Activated CD4-positive, alpha-beta T cell treated with anti-CD3 and anti-CD28 coated beads, Interleukin-2, amount 50 U/mL, for 24 hours (primary cell): ENCODE measurements at regions not wholly inside any gene's neighbourhood (a gene's known extent, or its start where the extent isn't known, plus 50 kb on each side); places are given as distances from the start of the nearest gene placed in this dataset.

Experiments used
- DNase-seq, 2 donors: peaks; one replicate each; pipeline ENCODE4 v3.0.0-alpha.2; 2020; ENCODE audit warnings: low read depth in 1 of 2, low spot score in 1 of 2

DNA sequence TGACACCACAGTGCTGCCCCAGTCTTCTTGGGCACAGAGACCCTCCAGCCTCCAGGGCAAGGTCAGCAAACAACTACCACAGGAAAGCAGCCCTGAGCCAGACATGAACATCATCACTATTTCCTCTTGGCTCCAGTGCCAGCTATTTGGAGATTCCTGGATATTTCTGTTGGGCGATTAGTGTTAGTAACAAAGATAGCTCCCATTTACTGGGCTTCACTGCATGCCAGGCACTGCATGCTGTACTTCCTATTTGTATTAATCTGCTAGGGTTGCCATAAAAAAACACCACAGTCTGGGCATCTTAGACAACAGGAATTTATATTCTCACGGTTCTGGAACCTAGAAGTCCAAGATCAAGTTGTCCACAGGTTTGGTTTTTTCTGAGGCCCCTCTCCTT is 255.1 kb upstream of the STT3B start:
- no peak for DNase-seq

DNA sequence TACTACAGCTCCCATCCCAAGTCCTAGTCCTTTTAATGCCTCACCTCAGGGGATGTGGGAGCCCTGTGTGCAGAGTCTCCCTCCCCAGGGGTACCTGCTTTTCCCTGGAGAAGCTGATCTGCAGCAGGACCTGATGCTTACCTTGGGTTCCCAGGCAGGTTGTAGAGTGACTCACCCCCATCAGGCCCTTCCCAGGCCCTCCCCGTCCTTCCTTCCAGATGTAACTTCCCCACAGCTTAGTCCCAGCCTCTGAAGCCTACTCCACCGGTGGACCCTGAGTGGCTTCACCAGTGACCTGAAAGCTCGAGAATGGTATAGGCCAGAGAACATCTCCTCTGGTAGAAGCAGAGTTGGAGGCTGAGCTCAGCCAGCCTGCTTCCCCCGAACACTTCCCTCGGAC is 254.2 kb upstream of the STT3B start:
- no peak for DNase-seq

DNA sequence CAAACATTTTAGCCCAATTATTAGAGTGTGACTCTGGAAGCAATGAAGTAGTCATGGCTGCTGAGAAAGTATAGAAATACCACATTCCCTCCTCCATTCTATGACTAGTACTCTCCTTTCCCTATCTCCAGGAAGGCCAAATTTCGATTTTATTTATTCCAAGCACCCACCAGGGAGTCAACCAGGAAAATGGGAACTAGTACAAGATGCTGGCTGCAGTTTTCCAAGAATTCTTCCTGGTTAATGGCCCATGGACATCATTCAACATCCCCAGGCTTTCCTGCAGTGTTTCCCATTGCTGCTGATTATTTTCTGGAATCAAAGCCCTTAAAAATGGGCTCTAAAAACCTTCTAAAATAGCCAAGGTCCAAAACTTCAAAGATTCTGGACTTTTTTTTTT is 247.9 kb upstream of the STT3B start:
- no peak for DNase-seq

DNA sequence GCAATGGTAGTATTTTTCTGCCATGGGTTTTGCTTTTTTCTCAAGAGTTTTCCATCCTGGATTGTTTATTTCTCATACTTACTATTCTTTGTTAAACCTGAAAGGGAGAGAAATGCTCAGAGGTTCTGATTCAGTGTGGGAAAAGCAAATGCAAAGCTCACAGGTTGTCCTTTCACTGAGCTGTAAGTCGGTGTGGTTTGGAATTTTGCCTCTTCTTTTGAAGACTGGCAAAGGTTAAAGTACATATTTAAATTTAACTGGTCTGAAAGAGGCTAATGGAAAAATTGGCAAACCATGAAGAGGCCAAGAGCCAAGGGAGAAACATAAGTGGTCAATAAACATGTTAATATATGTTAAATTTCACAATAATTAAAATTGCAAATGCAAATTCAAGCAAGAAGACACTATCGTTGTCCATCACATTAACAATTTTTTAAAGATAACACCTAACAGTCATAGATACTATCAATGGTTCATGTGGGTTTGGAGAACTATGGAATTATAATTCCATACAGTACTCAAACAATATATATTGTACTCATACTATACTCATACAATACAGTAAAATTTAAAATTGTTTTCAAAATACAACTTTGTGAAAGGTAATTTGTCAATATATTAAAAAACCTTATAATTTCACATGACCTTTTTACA is 246.8 kb upstream of the STT3B start:
- no peak for DNase-seq

DNA sequence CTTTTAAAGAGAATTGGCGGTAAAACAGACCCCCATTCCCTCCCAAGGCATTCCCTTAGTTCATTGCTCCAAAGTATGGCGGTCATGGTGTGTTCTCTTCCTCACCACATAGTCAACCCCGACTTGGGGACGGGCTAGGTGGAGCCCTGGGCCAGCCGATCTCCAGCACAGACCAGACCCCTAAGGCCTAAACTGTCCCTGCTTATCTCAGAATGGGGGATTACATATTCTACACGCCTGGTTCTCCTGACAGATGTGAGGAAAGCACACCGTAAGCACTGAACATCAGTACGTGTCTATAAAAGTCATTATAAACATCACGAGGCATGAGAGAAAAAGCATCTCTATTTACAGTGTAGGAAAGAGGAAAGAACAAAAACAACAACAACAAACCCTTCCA is 244.5 kb upstream of the STT3B start:
- DNase-seq, result no peak

DNA sequence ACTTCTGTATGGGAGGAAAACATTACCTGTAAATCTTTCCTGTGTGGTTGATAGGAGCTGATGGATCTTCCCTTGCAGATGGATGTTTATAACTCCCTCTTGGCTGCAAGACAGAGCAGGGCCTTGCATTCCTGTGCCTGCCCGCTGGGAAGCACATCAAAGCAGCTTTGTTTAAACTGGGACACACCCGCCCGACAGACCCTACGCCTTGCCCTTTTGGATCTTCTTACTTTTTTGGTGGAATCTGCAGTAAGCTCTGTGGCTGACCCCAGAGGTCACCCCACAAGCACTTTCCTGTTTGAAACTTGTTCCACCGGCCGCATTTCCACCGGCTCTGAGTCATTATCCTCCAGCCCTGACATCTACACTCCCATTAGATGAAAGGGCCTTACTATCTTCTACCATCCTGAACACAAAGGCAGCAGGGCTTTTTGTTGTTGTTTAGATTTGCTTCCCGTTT is 244.1 kb upstream of the STT3B start:
- no peak for DNase-seq

DNA sequence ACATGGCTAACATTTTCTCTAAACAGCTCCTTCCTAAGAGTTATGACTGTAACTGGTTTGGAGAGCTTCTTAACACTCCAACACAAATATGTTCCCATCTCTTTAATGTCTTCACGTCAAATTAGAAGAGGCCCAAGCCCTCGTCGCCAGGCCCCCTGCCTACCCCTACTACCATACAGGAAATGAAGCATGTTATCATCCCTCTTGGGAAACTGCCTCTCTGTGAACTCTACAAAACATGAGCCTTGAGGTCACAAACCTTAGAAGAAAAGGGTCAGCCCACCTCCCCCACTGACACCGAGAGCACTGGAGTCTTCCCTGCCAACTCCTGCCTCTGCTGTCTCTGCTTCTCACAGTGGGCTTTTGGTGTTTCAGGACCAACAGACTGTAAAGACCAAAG is 243.1 kb upstream of the STT3B start:
- no peak for DNase-seq

DNA sequence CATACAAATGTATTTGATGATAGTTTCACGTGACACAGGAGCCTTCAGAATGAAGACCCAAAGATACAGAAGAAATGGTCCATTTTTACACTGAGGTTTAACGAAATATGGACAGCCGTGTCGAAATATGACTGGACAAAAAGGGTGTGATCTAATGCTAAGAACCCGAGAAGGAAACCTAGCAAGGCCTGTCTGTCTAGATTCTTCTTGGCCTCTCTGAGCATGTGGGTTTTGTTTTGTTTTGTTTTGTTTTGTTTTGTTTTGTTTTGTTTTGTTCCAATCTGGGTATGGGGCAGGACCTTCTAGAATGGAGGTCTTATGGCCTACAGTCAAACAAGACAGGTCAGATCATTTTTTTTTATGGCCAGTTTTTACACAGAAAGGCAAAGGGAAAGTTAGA is 242.7 kb upstream of the STT3B start:
- DNase-seq, result no peak

DNA sequence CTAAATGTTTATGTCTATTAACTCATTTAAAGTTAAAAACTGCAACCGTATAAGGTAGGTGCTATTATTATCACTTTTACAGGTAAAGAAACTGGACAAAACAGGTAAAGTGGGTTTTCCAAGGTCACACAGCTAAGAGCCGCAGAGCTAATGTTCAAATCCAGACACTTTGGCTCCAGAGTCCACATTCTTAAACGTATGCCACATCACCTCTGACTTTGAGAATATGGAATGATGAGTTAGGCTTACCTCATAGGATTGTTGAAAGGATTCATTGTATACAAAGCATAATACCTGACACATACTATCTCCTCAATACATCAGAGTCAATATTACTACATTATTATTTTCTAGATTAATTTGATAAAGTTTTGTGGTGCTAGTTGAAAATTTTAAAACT is 240.9 kb upstream of the STT3B start:
- no peak for DNase-seq

DNA sequence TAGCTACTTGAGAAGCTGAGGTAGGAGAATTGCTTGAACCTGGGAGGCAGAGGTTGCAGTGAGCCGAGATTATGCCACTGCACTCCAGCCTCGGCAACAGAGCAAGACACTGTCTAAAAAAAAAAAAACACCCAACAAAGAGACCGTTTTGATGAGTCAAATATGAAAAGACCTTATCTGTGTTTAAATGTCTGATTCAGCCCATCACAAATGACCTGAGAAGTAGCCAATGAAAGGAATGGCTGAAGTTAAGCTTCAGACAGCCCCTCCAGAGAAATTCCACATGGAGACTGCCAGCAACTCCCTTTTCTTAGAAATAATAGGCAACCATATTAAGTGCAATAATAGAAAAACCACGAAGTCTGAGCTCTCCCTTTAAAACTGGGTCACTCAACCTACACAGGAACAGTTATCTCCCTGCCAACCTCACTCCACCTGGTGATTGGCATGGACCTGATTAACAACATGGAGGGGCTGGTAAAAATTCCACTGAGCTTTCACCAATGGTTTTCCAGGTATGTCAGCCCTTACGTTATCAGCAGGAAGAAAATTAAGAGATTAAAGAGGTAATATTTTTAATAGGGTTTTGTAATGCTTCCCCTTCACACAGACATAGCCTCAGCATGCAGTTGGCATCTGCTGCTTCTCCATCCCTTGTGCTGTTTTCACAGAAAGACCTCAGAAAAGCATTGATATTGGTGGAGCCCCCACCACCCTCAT is 238.1 kb upstream of the STT3B start:
- DNase-seq, result no peak

DNA sequence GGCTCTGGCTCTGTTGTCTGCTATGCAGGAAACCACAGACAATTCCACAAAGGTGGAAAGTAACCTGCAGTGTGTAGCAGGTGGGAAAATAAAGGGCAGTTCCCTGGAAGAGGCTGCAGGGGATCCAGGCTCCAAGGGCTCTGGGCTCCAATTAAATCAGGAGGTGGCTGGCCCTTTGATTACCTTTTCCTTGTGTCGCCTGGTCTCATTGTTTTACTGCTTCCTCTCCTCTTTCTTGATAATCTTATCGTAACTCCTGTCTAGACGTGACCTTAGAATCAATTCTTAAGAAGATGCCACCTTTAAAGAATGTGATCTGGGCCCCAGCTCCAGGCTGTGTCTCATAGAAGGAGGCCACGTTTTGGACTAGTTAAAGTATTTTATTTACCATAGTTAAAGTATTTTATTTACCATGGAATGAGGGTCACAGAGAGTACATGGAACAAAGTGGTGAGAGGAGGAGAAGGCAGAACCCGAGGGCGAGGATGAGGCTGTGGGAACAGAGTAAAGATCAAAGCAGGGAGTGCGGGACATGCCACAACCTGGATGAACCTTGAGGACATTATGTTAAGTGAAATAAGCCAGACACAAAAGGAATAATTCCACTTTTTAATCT is 237.5 kb upstream of the STT3B start:
- DNase-seq, result no peak

DNA sequence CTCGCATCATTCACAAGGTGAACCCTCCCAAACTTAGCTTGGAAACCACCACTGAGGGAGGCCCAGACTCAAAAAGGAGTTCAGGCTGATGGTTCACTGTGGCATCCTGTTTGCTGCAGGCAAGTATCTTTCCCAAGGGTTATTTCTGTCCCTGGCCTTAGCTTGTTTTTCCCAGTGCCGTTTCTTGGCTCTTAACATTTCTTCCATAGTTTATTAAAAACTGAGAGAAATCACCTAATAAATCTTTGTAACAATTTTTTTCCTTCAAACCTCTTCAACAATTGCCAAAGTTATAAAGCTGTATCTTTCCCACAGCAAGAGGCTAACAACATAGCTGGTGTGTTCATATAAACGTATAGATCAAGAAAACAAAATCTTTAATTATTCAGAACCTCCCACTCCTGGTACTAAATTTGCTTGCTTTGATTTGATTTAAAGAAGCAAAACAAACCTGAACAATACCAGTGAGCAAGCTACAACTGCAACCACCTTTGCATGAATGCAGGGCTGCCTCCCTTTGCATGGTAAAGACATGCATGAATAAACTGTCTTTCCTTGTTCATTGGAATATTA is 234.9 kb upstream of the STT3B start:
- no peak for DNase-seq

DNA sequence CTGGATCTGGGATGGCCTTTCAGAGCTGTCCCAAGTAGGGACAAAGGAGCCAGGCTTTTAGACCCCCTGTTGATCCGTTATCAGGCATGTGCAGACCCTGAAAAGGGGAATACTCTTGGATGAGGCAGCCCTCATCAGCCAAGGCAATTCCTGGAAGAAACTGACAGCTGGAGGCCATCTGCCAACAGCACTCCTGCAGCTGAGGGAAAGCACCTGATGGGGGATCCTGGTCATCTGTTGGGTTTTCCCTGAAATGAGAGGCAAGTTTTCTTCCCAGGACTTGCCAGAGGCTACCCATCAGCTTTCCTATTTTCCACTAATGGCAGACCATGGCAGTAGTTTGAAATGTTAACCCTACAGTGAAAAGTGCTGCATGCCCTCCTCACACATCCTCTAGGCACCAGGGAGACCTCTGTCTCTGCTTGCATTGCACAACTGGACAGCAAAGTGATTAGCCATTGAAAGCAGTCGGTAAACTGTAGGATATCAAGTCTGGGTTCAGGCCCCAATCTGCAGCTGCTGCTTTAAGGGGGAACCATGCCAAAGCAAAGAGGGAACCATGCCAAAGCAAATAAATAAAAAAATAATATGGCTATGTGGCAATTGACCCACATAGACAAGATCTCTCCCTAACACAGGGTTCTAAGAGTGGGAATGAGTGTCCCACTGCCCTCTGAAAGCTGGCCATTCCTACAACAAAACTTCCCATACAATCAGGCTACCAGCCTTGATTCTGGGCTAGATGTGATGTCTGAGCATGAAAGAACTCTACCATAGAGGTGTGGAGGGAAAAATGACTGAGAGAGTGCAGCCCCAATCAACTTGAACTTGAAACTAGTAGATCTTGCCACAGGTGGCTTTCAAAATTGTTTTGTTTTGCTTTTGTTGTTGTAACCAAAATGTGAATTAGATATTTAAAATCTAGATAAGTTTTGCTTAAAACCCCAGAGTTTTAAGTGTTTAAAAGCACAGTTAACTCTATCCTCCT is 232.0 kb upstream of the STT3B start:
- DNase-seq, result no peak

DNA sequence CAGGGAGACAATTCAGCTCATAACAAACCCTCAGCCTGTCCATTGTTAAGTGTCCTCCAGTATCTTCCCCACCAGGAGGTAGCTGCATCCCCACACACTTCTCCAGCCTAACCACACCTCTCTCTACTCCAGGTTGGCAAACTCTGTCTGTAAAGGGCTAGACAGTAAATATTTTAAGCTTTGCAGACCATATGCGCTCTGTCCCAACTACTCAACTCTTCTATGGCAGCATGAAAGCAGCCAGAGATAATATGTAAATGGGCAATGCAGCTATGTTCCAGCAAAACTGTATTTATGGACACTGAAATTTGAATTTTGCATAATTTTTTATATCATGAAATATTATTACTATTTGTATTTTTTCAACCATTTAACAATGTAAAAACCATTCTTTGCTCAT is 230.4 kb upstream of the STT3B start:
- DNase-seq, result no peak

DNA sequence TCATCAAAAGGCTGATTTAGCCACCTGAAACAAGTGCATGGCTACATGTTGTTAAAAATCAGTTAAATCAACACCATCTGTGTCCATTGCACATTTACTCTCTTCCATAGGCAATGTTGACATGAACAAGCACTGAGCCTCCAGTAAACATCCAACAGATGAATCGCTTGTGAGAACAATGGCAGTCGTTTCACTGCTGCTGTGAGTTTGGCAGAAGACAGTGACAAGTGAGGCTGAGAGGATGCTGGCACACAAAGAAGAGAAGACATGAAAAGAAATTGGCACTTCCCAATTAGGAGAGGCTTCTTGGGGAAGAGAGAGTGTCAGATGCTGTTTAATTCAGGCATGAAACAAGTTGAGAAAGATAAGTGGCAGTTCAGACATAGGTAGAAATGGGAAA is 227.4 kb upstream of the STT3B start:
- no peak for DNase-seq

DNA sequence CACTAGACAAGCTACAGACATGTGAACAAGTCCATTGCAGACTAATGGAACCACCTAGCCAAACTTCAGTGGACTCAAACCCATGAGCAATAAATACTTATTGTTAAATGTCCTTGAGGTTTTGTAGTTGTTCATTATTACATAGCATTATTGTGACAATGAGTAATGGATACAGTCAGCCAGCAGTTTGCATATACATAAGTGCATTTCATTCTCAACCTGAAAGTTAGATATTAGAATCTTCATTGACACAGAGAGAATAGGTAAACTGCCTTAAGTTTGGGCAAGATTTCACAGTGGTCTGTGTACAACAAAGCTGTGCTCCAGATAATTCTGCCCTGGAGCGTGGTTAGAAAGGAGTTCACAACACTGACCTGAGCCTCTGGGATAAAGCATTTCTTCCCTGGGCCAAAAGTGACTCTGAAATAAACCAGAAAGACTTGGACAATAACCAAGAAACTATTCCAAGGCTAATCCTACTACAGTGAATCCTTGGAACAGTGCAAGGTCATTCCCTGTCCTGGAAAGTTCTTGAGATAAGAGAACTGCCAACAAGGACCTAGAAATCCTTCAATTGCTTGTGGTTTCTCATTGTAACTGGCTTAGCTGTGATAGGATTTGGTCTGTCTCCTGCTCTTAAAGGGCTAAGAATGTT is 225.5 kb upstream of the STT3B start:
- DNase-seq, result no peak

DNA sequence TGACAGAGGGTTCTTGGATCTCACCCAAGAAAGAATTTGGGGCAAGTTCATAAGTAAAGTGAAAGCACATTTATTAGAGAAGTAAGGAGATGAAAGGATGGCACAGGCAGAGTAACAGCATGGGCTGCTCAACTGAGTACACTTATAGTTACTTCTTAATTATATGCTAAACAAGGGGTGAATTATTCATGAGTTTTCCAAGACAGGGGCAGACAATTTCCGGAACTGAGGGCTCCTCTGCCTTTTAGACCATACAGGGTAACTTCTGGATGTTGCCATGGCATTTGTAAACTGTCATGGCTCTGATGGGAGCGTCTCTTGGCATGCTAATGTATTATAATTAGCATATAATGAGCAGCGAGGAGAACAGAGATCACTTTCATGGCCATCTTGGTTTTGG is 221.2 kb upstream of the STT3B start:
- DNase-seq, result no peak

DNA sequence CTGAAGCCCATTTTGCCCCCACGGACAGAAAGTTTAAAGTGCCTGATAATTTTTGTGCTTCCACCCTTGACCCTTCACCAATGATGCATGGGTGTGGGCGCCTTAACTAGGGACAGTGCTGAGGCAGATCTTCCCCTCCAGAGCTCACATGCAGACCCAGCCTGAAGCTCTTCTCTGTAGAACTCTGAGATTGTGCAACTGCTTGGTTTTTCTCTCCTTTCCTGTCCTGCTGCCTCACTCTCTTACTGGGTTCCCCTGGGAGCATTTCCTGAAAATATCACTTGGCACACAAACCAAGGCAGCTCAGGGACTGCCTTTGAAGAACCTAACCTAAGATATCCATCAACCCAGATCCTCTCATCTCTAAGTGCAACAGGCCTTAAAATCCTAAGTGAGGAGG is 220.3 kb upstream of the STT3B start:
- no peak for DNase-seq

DNA sequence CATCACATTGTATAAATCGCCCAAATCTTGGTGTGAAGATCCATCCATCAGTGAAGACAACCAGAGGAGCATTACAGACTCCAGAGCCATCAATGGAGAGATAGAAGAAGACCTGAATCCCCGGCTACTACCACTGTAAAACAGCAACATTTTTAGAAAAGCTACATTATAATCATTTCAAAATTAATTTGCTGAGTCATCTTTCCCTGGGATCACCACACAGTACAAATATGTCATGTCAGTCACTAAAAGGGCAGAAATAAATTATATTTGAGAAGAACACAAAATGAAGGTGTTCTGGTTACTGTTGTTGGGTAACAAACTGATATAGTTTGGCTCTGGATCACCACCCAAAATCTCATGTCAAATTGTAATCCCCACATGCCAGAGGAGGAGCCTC is 218.5 kb upstream of the STT3B start:
- DNase-seq, result no peak

DNA sequence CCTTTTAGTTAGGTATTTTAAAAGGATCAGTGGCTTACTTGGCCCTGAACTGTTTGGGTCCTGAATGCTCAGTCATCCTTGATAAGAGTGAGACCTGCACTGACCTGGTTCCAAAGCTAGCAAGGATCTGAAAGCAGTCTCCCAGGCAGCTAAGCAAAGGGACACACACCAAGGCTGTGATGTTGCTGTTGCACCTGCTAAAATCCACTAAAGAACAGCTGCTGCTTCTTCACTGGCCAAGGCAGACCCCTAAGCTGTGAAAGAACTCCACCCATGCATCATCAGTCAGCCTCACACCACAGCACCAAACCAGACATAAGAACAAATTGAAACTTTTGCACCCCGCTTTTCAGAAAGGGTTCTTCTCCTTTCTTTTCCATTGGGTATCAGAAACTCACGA is 213.4 kb upstream of the STT3B start:
- no peak for DNase-seq

DNA sequence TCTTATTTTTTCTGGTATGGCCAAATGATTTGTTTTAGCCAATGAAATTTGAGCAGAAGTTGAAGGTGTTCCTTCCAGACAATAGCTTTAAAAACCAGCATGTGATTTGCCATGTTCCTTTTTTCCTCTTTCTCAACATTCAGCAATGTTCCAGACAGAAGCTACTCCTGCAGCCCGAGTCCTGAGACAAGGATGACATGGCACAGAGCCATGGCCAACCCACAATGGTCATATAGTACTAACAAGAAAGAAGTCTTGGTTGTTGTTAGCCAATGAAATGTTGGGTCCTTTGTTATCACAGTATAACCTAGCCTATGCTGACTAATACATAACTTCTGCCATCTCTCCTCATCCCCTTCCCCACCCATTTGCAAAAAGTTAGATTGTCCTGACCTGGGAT is 211.1 kb upstream of the STT3B start:
- no peak for DNase-seq
